Osteoblast (primary cell): ENCODE measurements at regions not wholly inside any gene's neighbourhood (a gene's known extent, or its start where the extent isn't known, plus 50 kb on each side); places are given as distances from the start of the nearest gene placed in this dataset.

Source experiments
- DNase-seq: peaks from one replicate; pipeline ENCODE4 v3.0.0; 2011; ENCODE audit warnings: low spot score, mixed read lengths; ENCODE audit not compliant: insufficient read length; ENCODE audit errors: missing footprints
- H2AFZ ChIP-seq: 2 replicates; pipeline ENCODE4 v1.6.0; 2011; ENCODE audit warnings: mild to moderate bottlenecking, low read length
- H3K27ac ChIP-seq: 2 replicates; pipeline ENCODE4 v1.5.1; 2011; ENCODE audit warnings: mild to moderate bottlenecking, low read depth, low read length, moderate library complexity
- H3K27me3 ChIP-seq: 2 replicates; pipeline ENCODE4 v1.6.0; 2012; ENCODE audit warnings: mild to moderate bottlenecking, control low read depth, inconsistent platforms, low read length, moderate library complexity; ENCODE audit not compliant: insufficient read depth
- H3K36me3 ChIP-seq: 2 replicates; pipeline ENCODE4 v1.5.1; 2011; ENCODE audit warnings: mild to moderate bottlenecking, low read length, control low read depth, moderate library complexity; ENCODE audit not compliant: insufficient read depth
- H3K4me1 ChIP-seq: 2 replicates; pipeline ENCODE4 v1.5.1; 2011; ENCODE audit warnings: mild to moderate bottlenecking, low read length, control low read depth, moderate library complexity; ENCODE audit not compliant: insufficient read depth
- H3K4me2 ChIP-seq: 2 replicates; pipeline ENCODE4 v1.6.0; 2011; ENCODE audit warnings: mild to moderate bottlenecking, low read length; ENCODE audit not compliant: insufficient read depth
- H3K4me3 ChIP-seq: fragments of 200-600 bp; sonication (generic); 3 replicates; pipeline ENCODE4 v1.5.1; 2012; ENCODE audit warnings: mild to moderate bottlenecking, low read length, inconsistent platforms; ENCODE audit not compliant: insufficient read depth
- H3K79me2 ChIP-seq: 2 replicates; pipeline ENCODE4 v1.6.0; 2012; ENCODE audit warnings: mild to moderate bottlenecking, low read length, control low read depth, inconsistent platforms; ENCODE audit not compliant: insufficient read depth
- H3K9me3 ChIP-seq: 2 replicates; pipeline ENCODE4 v1.5.1; 2011; ENCODE audit warnings: low read depth, low read length, control low read depth
- H4K20me1 ChIP-seq: 2 replicates; pipeline ENCODE4 v1.6.0; 2012; ENCODE audit warnings: mild to moderate bottlenecking, low read length, control low read depth; ENCODE audit not compliant: insufficient read depth
- CTCF ChIP-seq: IDR thresholded peaks from 2 replicates; pipeline ENCODE4 v1.5.1; 2011; ENCODE audit warnings: mild to moderate bottlenecking, low read depth, low read length, moderate library complexity; ENCODE audit errors: extremely low read depth

- no peaks in the 10 kb centered on the region for H4K20me1 ChIP-seq
- H3K36me3 ChIP-seq: no peaks in the 10 kb centered on the region
- DNase-seq: peak; percentile 30
- no peak overlapping the region for H3K4me3 ChIP-seq
- no peaks in the 10 kb centered on the region for H3K79me2 ChIP-seq
- H3K4me1 ChIP-seq: no peaks in the 10 kb centered on the region
- H3K27me3 ChIP-seq: no peaks in the 10 kb centered on the region
- no peak overlapping the region for H2AFZ ChIP-seq
- TF ChIP-seq CTCF: no peak
- no peak overlapping the region for H3K27ac ChIP-seq
- H3K9me3 ChIP-seq: no peaks in the 10 kb centered on the region
- H3K4me2 ChIP-seq: no peak overlapping the region
These were observed 223.7 kb downstream of the FGF13 start for GRCh38 chrX:138487866-138488265.

- Histone ChIP-seq H3K27ac (no peak overlapping the region), H3K36me3 (no peaks in the 10 kb centered on the region), H3K4me3 (no peak overlapping the region), H3K4me1 (no peaks in the 10 kb centered on the region), H4K20me1 (no peaks in the 10 kb centered on the region), H3K27me3 (no peaks in the 10 kb centered on the region), H3K9me3 (no peaks in the 10 kb centered on the region), H2AFZ (no peak overlapping the region), H3K4me2 (no peak overlapping the region), H3K79me2 (no peaks in the 10 kb centered on the region)
- TF ChIP-seq CTCF: no peak
- no peak for DNase-seq
These were observed 225.8 kb downstream of the FGF13 start for GRCh38 chrX:138485767-138486166.

GRCh38 chrX:138485224-138485623, 226.3 kb downstream of the FGF13 start:
- H3K4me1 ChIP-seq: no peaks in the 10 kb centered on the region
- no peaks in the 10 kb centered on the region for H3K79me2 ChIP-seq
- no peaks in the 10 kb centered on the region for H3K36me3 ChIP-seq
- no peaks in the 10 kb centered on the region for H3K27me3 ChIP-seq
- no peaks in the 10 kb centered on the region for H4K20me1 ChIP-seq
- no peak overlapping the region for H3K4me3 ChIP-seq
- TF ChIP-seq CTCF: no peak
- H3K9me3 ChIP-seq: no peaks in the 10 kb centered on the region
- H2AFZ ChIP-seq: no peak overlapping the region
- H3K4me2 ChIP-seq: no peak overlapping the region
- DNase-seq: no peak
- no peak overlapping the region for H3K27ac ChIP-seq

GRCh38 chrX:138484451-138484850, 227.1 kb downstream of the FGF13 start:
- Histone ChIP-seq H3K4me1 (no peaks in the 10 kb centered on the region), H3K79me2 (no peaks in the 10 kb centered on the region), H2AFZ (no peak overlapping the region), H3K4me2 (no peak overlapping the region), H3K4me3 (no peak overlapping the region), H3K27ac (no peak overlapping the region), H4K20me1 (no peaks in the 10 kb centered on the region), H3K9me3 (no peaks in the 10 kb centered on the region), H3K27me3 (no peaks in the 10 kb centered on the region), H3K36me3 (no peaks in the 10 kb centered on the region)
- no peak for DNase-seq
- TF ChIP-seq CTCF: no peak
